SK-N-SH (cell line): ENCODE measurements at regions not wholly inside any gene's neighbourhood (a gene's known extent, or its start where the extent isn't known, plus 50 kb on each side); places are given as distances from the start of the nearest gene placed in this dataset.

Source experiments
- CTCF ChIA-PET: fragments of 300-600, 350-600 bp; formaldehyde crosslinking; extraction: SDS; loops from one replicate; lab custom pipeline; 2021; lab: Yijun Ruan, JAX
- POLR2A ChIA-PET: fragments of 350-600 bp; sonication (Branson Sonifier 250); formaldehyde crosslinking; extraction: SDS; loops from one replicate; lab custom pipeline; 2020; ENCODE audit warnings: antibody characterized with exemption, inconsistent platforms; lab: Yijun Ruan, JAX
- DNase-seq: peaks from one replicate; pipeline ENCODE4 v3.0.0; 2012
- H2AFZ ChIP-seq: fragments of 200-600 bp; sonication (generic); 2 replicates; pipeline ENCODE4 v1.8.1; 2016; ENCODE audit warnings: antibody characterized with exemption, mild to moderate bottlenecking, low read depth
- H3F3A ChIP-seq: fragments of 200-600 bp; sonication (generic); replicated peaks from 2 replicates; pipeline ENCODE3; 2016; ENCODE audit warnings: antibody characterized with exemption, mild to moderate bottlenecking; ENCODE audit not compliant: insufficient read depth
- H3K27ac ChIP-seq, 2 experiments: fragments of 200-500 bp in 1 of 2; fragments of 200-600 bp in 1 of 2; sonication (Bioruptor generic) in 1 of 2; sonication (generic), shearing (Covaris generic) in 1 of 2; 2 replicates each; pipeline versions ENCODE4 v1.5.1 to v1.6.1; 2014 to 2016; ENCODE audit warnings: low read depth in 2 of 2, inconsistent platforms in 1 of 2, low read length in 1 of 2, mild to moderate bottlenecking in 1 of 2, mixed read lengths in 1 of 2
- H3K27me3 ChIP-seq: fragments of 200-600 bp; sonication (generic), shearing (Covaris generic); 2 replicates; pipeline ENCODE4 v1.6.1; 2016; ENCODE audit warnings: mixed run types; ENCODE audit not compliant: insufficient read depth
- H3K36me3 ChIP-seq, 2 experiments: fragments of 200-500 bp in 1 of 2; fragments of 200-600 bp in 1 of 2; sonication (Bioruptor generic) in 1 of 2; sonication (generic) in 1 of 2; replicated peaks in 1 of 2; 2 replicates each; pipeline versions ENCODE3 to v1.5.1; 2014 to 2016; ENCODE audit warnings: low read length in 1 of 2, mild to moderate bottlenecking in 1 of 2; ENCODE audit not compliant: insufficient read depth in 2 of 2, control insufficient read depth in 1 of 2
- H3K4me1 ChIP-seq, 2 experiments: fragments of 200-500 bp in 1 of 2; fragments of 200-600 bp in 1 of 2; sonication (Bioruptor generic) in 1 of 2; sonication (generic), shearing (Covaris generic) in 1 of 2; 2 replicates each; pipeline versions ENCODE4 v1.5.1 to v1.6.1; 2014 to 2016; ENCODE audit warnings: low read depth in 1 of 2, low read length in 1 of 2, mixed run types in 1 of 2; ENCODE audit not compliant: insufficient read depth in 2 of 2, control insufficient read depth in 1 of 2
- H3K4me2 ChIP-seq: fragments of 200-600 bp; sonication (generic), shearing (Covaris generic); 2 replicates; pipeline ENCODE4 v1.6.1; 2017; ENCODE audit warnings: mixed run types
- H3K4me3 ChIP-seq, 2 experiments: fragments of 200-500 bp in 1 of 2; fragments of 200-600 bp in 1 of 2; sonication (Bioruptor generic) in 1 of 2; sonication (generic), shearing (Covaris generic) in 1 of 2; 2 replicates each; pipeline versions ENCODE4 v1.5.1 to v1.8.1; 2014 to 2016; ENCODE audit warnings: low read depth in 2 of 2, inconsistent platforms in 1 of 2, low read length in 1 of 2, mild to moderate bottlenecking in 1 of 2, mixed read lengths in 1 of 2, moderate library complexity in 1 of 2
- H3K79me2 ChIP-seq: fragments of 200-600 bp; sonication (generic); 2 replicates; pipeline ENCODE4 v1.8.1; 2017; ENCODE audit warnings: mild to moderate bottlenecking; ENCODE audit not compliant: insufficient read depth
- H3K9ac ChIP-seq: fragments of 200-600 bp; sonication (generic); 2 replicates; pipeline ENCODE4 v1.6.1; 2017; ENCODE audit warnings: mixed run types
- H3K9me2 ChIP-seq: fragments of 200-600 bp; sonication (generic); 2 replicates; pipeline ENCODE4 v1.6.1; 2017; ENCODE audit warnings: mixed run types
- H3K9me3 ChIP-seq: fragments of 200-600 bp; sonication (generic); 2 replicates; pipeline ENCODE4 v1.6.1; 2017; ENCODE audit warnings: mixed run types, mild to moderate bottlenecking, moderate library complexity
- H4K20me1 ChIP-seq: fragments of 200-600 bp; sonication (generic); 2 replicates; pipeline ENCODE4 v1.6.1; 2017; ENCODE audit warnings: mild to moderate bottlenecking, mixed run types; ENCODE audit not compliant: insufficient read depth
- CTCF ChIP-seq: fragments of 200-600 bp; sonication (generic); IDR thresholded peaks from 2 replicates; pipeline ENCODE4 v1.6.1; 2017; ENCODE audit warnings: antibody characterized with exemption, mild to moderate bottlenecking, moderate library complexity
- ELF1 ChIP-seq: IDR thresholded peaks from 2 replicates; pipeline ENCODE4 v1.4.0; 2012
- EP300 ChIP-seq, 2 experiments: IDR thresholded peaks; 2 replicates each; pipeline versions ENCODE4 v1.4.0 to v1.6.1; 2012; ENCODE audit warnings: borderline replicate concordance in 1 of 2, low read depth in 1 of 2, low read length in 1 of 2
- EZH2phosphoT487 ChIP-seq: fragments of 200-600 bp; sonication (generic); IDR thresholded peaks from 2 replicates; pipeline ENCODE4 v1.6.1; 2017; ENCODE audit warnings: low read depth, mixed run types, mild to moderate bottlenecking, antibody characterized with exemption, moderate library complexity, borderline replicate concordance
- FOSL2 ChIP-seq: IDR thresholded peaks from 2 replicates; pipeline ENCODE4 v1.4.0; 2012; ENCODE audit warnings: low read depth, mild to moderate bottlenecking, moderate library complexity, borderline replicate concordance
- FOXJ3 ChIP-seq: sonication (generic); formaldehyde crosslinking; IDR thresholded peaks from 2 replicates; pipeline ENCODE4 v1.5.1; 2020; ENCODE audit warnings: mild to moderate bottlenecking, missing genetic modification reagents
- FOXM1 ChIP-seq: IDR thresholded peaks from 2 replicates; pipeline ENCODE4 v1.4.0; 2012; ENCODE audit warnings: low read depth, mild to moderate bottlenecking
- GABPA ChIP-seq: IDR thresholded peaks from 2 replicates; pipeline ENCODE4 v1.4.0; 2012; ENCODE audit warnings: low read depth, mild to moderate bottlenecking
- GATA2 ChIP-seq: sonication (generic); formaldehyde crosslinking; IDR thresholded peaks from 2 replicates; pipeline ENCODE4 v1.5.0; 2020; ENCODE audit warnings: mild to moderate bottlenecking, missing genetic modification reagents
- JUND ChIP-seq: IDR thresholded peaks from 2 replicates; pipeline ENCODE4 v1.4.0; 2012
- MAX ChIP-seq: IDR thresholded peaks from 2 replicates; pipeline ENCODE4 v1.4.0; 2012; ENCODE audit warnings: low read depth
- MEF2A ChIP-seq: IDR thresholded peaks from 2 replicates; pipeline ENCODE4 v1.4.0; 2012; ENCODE audit warnings: low read depth, borderline replicate concordance
- MXI1 ChIP-seq: IDR thresholded peaks from 2 replicates; pipeline ENCODE4 v1.6.1; 2012; ENCODE audit warnings: mild to moderate bottlenecking, low read depth, low read length, improper control_type of control experiment
- NRF1 ChIP-seq: IDR thresholded peaks from 2 replicates; pipeline ENCODE4 v1.6.1; 2012; ENCODE audit warnings: low read depth, mild to moderate bottlenecking, low read length
- POLR2AphosphoS5 ChIP-seq: IDR thresholded peaks from 2 replicates; pipeline ENCODE4 v1.6.1; 2012; ENCODE audit warnings: low read depth, low read length
- RAD21 ChIP-seq: IDR thresholded peaks from 2 replicates; pipeline ENCODE4 v1.6.1; 2012; ENCODE audit warnings: mild to moderate bottlenecking, low read length
- RFX5 ChIP-seq: IDR thresholded peaks from 2 replicates; pipeline ENCODE4 v1.6.1; 2012; ENCODE audit warnings: mild to moderate bottlenecking, improper control_type of control experiment, low read length
- RXRA ChIP-seq: IDR thresholded peaks from 2 replicates; pipeline ENCODE4 v1.4.0; 2012; ENCODE audit warnings: low read depth, mild to moderate bottlenecking, borderline replicate concordance
- SIN3A ChIP-seq: IDR thresholded peaks from 2 replicates; pipeline ENCODE4 v1.6.1; 2012; ENCODE audit warnings: low read depth, mild to moderate bottlenecking, low read length, moderate library complexity, borderline replicate concordance
- SMC3 ChIP-seq: IDR thresholded peaks from 2 replicates; pipeline ENCODE4 v1.6.1; 2012; ENCODE audit warnings: low read depth, low read length, improper control_type of control experiment
- TCF12 ChIP-seq: IDR thresholded peaks from 2 replicates; pipeline ENCODE4 v1.4.0; 2012
- USF1 ChIP-seq: IDR thresholded peaks from 2 replicates; pipeline ENCODE4 v1.4.0; 2012; ENCODE audit warnings: low read depth, borderline replicate concordance
- YY1 ChIP-seq: IDR thresholded peaks from 2 replicates; pipeline ENCODE4 v1.4.0; 2012; ENCODE audit warnings: low read depth, mild to moderate bottlenecking
- WGBS: methylation state at CpG from one replicate; pipeline ENCODE4 v1.1.6; 2017; ENCODE audit warnings: low lambda C conversion rate; 5-methylcytosine and 5-hydroxymethylcytosine counted together
- TF ChIP-seq, protein P1 (sequence below): fragments of 150-350 bp; IDR thresholded peaks from 2 replicates; pipeline ENCODE4 v1.6.1; 2017; ENCODE audit warnings: antibody characterized with exemption, low read length, low read depth, borderline replicate concordance

DNA sequence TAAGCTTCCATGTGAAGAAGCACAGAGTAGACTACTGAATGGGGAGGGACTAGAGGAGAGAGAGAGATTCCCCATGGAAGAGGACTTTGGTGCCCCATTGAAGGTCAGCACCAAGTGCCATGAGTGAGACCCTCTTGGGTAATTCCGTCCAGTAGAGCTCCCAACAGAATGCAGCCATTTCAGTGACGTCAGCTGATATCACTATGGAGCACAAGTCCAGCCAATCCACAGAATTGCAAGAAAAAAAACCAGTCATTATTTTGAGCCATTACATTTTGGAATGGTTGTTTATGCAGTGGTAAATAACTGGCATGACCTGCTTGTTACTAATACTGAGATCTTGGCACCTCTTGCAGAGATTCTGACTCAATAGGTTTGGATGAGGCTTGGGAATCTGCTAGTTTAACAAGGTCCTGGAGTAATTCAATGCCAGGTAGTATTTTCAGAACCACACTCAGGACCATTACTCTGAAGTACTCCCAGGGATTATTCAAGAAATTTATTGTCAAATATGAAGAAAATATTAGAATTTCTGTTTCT, 52.6 kb upstream of the SP8 start:
- Histone ChIP-seq H3K27ac (no peak overlapping the region), H4K20me1 (no peaks in the 10 kb centered on the region), H3K4me1 (no peaks in the 10 kb centered on the region), H3K79me2 (no peaks in the 10 kb centered on the region), H3K4me3 (no peak overlapping the region), H3F3A (no peaks in the 10 kb centered on the region), H3K9me2 (no peaks in the 10 kb centered on the region), H2AFZ (no peak overlapping the region)
- DNase-seq: no peak
- WGBS: 5% methylated on average over 2 of the region's 2 CpGs
- TF ChIP-seq SIN3A (no peak), FOSL2 (no peak), TCF12 (no peak), SMC3 (no peak), EZH2phosphoT487 (no peak), MAX (no peak), RXRA (no peak), GABPA (no peak), FOXM1 (no peak), RAD21 (no peak), CTCF (no peak), RFX5 (no peak), YY1 (no peak), MEF2A (no peak), JUND (no peak), GATA2 (CRISPR knock-in tag) (no peak), ELF1 (no peak), USF1 (no peak)
- TF ChIP-seq, all 33 proteins: peak for 0
- Histone ChIP-seq H3K9ac (no peak overlapping the region), H3K9me3 (no peaks in the 10 kb centered on the region), H3K4me2 (no peak overlapping the region), H3K36me3 (no peaks in the 10 kb centered on the region), H3K27me3 (no peaks in the 10 kb centered on the region)
- ChIA-PET POLR2A (no interaction called here), CTCF (no interaction called here)

DNA sequence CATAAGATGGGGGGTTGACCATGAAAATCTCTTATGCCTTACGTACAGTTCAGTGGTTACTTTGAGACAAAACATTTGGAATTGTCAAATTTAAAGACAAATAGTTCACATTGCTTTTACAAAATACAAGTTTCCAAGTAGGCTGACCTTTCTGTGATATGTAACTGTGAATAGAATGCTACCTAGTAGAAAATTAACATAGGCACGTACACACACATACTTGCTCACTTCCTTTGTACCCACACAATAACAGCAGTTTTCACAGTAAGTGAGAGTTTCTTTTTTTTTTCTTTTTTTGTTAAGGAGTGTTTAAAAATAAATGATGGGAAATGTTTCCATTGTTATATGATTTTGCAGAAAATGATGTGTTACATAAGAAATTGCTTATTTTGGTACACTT, 53.3 kb upstream of the SP8 start:
- Histone ChIP-seq H4K20me1 (no peaks in the 10 kb centered on the region), H3K36me3 (no peaks in the 10 kb centered on the region), H3F3A (no peaks in the 10 kb centered on the region), H3K9me2 (no peaks in the 10 kb centered on the region), H3K27ac (no peak overlapping the region), H3K9me3 (no peaks in the 10 kb centered on the region), H3K79me2 (no peaks in the 10 kb centered on the region), H2AFZ (no peak overlapping the region), H3K27me3 (0 out of 2 replicates have a peak, but pooled peaks cover 2% of the 10 kb centered on the region), H3K4me2 (no peak overlapping the region), H3K4me1 (no peaks in the 10 kb centered on the region), H3K9ac (no peak overlapping the region), H3K4me3 (no peak overlapping the region)
- CTCF ChIA-PET: no interaction called here
- no peak for DNase-seq
- 2% methylated on average over 2 of the region's 2 CpGs for WGBS
- POLR2A ChIA-PET: no interaction called here
- TF ChIP-seq, protein P1, sequence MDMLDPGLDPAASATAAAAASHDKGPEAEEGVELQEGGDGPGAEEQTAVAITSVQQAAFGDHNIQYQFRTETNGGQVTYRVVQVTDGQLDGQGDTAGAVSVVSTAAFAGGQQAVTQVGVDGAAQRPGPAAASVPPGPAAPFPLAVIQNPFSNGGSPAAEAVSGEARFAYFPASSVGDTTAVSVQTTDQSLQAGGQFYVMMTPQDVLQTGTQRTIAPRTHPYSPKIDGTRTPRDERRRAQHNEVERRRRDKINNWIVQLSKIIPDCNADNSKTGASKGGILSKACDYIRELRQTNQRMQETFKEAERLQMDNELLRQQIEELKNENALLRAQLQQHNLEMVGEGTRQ: no peak
- TF ChIP-seq CTCF (no peak), JUND (no peak), SMC3 (no peak), FOXM1 (no peak), FOXJ3 (CRISPR knock-in tag) (no peak), POLR2AphosphoS5 (no peak), ELF1 (no peak), NRF1 (no peak), EP300 (IDR thresholded peaks at IDR 0.05; ENCODE audit: borderline replicate concordance in 1 of 2, low read depth in 1 of 2, low read length in 1 of 2) (no peak), MXI1 (no peak)
